SKM-1 treated with dmso at 0.1 percent for 144 hours (cell line): ENCODE measurements at regions not wholly inside any gene's neighbourhood (a gene's known extent, or its start where the extent isn't known, plus 50 kb on each side); places are given as distances from the start of the nearest gene placed in this dataset.
"Not testable (repeated sequence)": the region's sequence is repeated elsewhere in the genome, so short reads cannot be mapped to it uniquely, and the experiment has no call there.

ENCODE experiments used
- DNase-seq: peaks from one replicate; lab custom pipeline; 2025; ENCODE audit not compliant: unreplicated experiment; lab: John Stamatoyannopoulos, UW

GRCh38 chr11:71714510-71714909, 118.5 kb upstream of the DEFB108B start:
- DNase-seq: not testable (repeated sequence)

GRCh38 chr11:71721840-71722239, 111.2 kb upstream of the DEFB108B start:
- not testable (repeated sequence) for DNase-seq

DNA sequence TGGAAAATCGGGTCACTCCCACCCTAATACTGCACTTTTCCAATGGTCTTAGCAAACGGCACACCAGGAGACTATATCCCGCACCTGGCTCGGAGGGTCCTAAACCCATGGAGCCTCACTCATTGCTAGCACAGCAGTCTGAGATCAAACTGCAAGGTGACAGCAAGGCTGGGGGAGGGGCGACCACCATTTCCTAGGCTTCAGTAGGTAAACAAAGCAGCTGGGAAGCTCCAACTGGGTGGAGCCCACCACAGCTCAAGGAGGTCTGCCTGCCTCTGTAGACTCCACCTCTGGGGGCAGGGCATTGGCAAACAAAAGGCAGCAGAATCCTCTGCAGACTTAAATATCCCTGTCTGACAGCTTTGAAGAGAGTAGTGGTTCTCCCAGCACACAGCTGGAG, 109.0 kb upstream of the DEFB108B start:
- not testable (repeated sequence) for DNase-seq

- DNase-seq: not testable (repeated sequence)
These were observed 102.3 kb upstream of the DEFB108B start for GRCh38 chr11:71730748-71731147.

GRCh38 chr11:71734368-71734767, 98.6 kb upstream of the DEFB108B start:
- not testable (repeated sequence) for DNase-seq

- not testable (repeated sequence) for DNase-seq
These were observed 94.7 kb upstream of the DEFB108B start for GRCh38 chr11:71738317-71738716.

DNA sequence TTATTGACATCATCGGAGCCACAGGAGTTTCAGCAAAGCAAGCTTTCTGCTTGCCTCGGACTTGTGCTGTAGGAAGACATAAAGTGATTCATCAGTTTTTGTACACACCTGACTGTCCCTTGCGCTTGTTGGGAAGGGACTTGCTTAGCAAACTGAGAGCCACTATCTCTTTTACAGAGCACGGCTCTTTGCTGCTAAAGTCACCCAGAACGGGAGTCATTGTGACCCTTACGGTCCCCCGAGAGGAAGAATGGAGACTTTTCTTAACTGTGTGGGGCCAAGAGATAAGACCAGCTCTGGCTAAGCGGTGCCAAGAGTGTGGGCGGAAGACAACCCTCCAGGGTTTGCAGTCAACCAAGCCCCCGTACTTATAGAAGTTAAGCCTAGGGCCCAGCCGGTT, 89.6 kb upstream of the DEFB108B start:
- not testable (repeated sequence) for DNase-seq

GRCh38 chr11:71745656-71746055, 87.3 kb upstream of the DEFB108B start:
- not testable (repeated sequence) for DNase-seq

DNA sequence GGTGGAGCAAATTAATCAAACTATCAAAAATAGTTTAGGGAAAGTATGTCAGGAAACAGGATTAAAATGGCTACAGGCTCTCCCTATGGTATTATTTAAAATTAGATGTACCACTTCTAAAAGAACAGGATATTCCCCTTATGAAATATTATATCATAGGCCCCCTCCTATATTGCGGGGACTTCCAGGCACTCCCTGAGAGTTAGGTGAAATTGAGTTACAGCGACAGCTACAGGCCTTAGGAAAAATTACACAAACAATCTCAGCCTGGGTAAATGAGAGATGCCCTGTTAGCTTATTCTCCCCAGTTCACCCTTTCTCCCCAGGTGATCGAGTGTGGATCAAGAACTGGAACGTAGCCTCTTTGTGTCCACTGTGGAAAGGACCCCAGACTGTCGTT, 86.7 kb upstream of the DEFB108B start:
- not testable (repeated sequence) for DNase-seq

DNA sequence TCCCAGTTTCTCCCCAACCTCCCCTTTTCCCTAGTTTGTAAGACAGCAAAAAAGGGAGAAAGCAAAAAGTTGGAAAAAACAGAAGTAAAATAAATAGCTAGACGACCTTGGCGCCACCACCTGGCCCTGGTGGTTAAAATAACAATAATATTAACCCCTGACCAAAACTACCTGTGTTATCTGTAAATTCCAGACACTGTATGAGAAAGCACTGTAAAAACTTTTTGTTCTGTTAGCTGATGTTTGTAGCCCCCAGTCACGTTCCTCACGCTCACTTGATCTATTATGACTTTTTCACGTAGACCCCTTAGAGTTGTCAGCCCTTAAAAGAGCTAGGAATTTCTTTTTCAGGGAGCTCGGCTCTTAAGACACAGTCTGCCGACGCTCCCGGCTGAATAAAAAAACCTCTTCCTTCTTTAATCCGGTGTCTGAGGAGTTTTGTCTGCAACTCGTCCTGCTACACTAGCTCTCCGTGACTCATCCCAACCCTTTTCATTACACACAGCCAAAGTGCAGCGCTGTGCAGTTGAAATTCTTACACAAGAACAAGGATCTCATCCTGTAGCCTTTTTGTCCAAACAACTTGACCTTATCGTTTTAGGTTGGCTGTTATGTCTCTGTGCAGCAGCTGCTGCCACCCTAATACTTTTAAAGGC, 83.9 kb upstream of the DEFB108B start:
- not testable (repeated sequence) for DNase-seq

DNA sequence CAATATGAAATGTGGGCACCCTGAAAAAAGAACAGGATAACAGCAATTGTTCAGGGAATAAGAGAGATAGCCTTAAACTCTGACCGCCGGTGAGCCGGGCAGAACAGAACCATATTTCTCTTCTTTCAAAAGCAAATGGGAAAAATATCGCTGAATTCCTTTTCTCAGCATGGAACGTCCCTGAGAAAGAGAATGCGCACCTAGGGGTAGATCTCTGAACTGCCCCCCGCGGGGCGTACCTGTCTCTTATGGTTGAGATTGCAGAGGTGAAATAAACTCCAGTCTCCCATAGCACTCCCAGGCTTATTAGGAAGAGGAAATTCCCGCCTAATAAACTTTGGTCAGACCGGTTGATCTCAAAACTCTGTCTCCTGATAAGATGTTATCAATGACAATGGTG, 82.1 kb upstream of the DEFB108B start:
- not testable (repeated sequence) for DNase-seq

DNA sequence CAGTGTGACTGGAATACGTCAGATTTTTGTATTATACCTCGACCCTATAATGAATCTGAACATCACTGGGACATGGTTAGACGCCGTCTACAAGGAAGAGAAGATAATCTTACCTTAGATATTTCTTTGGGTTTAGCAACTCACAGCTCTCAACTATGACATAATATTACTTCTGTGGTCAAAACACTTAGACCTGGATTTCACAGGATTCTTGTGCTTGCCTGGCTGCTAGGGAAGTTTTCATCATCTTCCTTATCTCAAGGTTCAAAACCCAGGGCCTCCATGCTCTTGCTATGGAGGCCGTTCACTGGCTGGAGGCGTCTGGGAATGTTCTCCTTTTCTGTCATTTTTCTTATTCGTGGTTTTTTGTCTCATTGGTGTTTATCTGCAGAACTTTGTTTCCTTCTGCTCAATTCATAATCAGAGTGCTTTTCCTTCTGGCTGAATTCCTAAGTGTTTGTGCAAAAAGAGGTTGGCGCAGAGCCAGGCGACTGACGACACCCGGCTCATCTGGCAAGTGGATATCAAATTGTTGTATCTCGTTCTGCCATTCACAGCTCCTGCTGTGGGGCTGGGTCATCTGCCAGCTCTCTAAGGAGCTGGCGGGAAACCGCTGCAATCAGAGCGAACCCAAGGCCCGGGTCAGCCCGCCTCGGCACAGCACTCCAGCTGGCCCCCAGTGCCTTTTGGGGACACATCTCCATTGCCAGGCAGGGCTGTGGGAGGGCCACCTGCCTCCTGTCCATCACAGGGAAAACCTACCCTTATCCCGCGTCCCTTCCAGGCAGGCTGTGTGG, 68.1 kb upstream of the DEFB108B start:
- not testable (repeated sequence) for DNase-seq

- not testable (repeated sequence) for DNase-seq
These were observed 66.0 kb upstream of the DEFB108B start for GRCh38 chr11:71767016-71767415.

- not testable (repeated sequence) for DNase-seq
These were observed 60.8 kb upstream of the DEFB108B start for GRCh38 chr11:71772193-71772592.

GRCh38 chr11:71774603-71775222, 58.3 kb upstream of the DEFB108B start:
- DNase-seq: no peak

GRCh38 chr11:71780116-71780515, 52.9 kb upstream of the DEFB108B start:
- not testable (repeated sequence) for DNase-seq

DNA sequence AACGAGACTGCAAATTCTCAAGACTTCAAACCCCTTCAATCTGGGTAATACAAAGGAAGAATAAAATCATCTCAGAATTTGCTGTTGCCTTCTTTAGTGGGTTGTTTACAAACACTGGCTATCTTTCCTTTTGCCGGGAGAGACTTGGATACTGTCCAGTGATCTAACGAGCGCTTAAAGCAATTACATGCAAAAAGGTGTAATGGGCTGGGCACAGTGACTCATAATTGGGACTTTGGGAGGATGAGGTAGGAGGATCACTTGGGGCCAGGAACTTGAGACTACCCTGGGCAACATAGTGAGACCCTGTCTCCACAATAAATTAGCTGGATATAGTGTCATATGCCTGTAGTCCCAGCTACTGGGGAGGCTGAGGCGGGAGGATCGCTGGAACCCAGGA, 52.2 kb upstream of the DEFB108B start:
- not testable (repeated sequence) for DNase-seq

DNA sequence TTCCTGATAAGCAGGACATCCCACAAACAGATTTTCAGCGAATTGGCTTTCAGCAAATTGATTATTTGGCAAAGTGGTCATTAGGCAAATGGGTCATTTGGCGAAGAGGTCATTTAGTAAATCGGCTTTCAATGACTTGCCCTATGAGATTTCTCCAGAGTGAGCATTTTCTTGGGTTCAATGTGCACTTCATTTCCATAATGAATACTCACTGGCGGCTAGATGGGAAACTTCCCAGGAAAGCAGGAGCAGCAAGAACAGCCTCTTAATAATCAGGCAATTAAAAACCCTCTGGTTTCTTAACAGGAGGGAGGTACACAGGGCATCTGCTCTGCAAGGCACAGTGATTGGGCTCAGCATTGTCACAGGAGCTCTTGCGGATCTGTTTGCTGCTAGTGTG, 51.5 kb upstream of the DEFB108B start:
- DNase-seq: not testable (repeated sequence)

GRCh38 chr11:71782229-71782861, 50.7 kb upstream of the DEFB108B start:
- DNase-seq: not testable (repeated sequence)

DNA sequence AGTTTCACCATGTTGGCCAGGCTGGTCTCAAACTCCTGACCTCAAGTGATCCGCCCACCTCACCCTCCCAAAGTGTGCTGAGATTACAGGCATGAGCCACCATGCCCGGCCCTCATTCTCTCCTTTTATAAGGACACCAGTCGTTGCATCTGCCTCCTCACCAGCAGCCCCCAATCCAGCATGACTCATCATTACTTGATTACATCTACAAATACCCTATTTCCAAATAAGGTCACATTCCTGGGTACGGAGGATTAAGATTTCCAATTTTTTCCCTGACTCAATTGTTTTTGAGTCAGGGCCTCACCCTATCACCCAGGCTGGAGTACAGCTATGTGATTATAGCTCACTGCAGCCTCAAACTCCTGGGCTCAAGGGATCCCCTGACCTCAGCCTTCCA, 49.8 kb upstream of the DEFB108B start:
- DNase-seq: not testable (repeated sequence)
